Effector memory CD4-positive, alpha-beta T cell (primary cell): ENCODE measurements at regions not wholly inside any gene's neighbourhood (a gene's known extent, or its start where the extent isn't known, plus 50 kb on each side); places are given as distances from the start of the nearest gene placed in this dataset.

Experiments used
- DNase-seq, 3 donors: peaks; one replicate each; pipeline ENCODE4 v3.0.0-alpha.2; 2020
- H3K27ac ChIP-seq: 2 replicates; pipeline ENCODE4 v1.7.0; 2013; ENCODE audit warnings: mild to moderate bottlenecking, low read length, moderate library complexity; ENCODE audit not compliant: insufficient read depth, poor library complexity, severe bottlenecking
- H3K27me3 ChIP-seq: replicated peaks from 2 replicates; pipeline ENCODE4 v1.7.0; 2013; ENCODE audit warnings: mild to moderate bottlenecking, low read length; ENCODE audit not compliant: insufficient read depth, control insufficient read depth, poor library complexity, severe bottlenecking
- H3K36me3 ChIP-seq: 2 replicates; pipeline ENCODE4 v1.7.0; 2013; ENCODE audit warnings: mild to moderate bottlenecking, low read length, moderate library complexity; ENCODE audit not compliant: control insufficient read depth, insufficient read depth
- H3K4me1 ChIP-seq: 2 replicates; pipeline ENCODE4 v1.7.0; 2013; ENCODE audit warnings: low read length, mild to moderate bottlenecking; ENCODE audit not compliant: control insufficient read depth, insufficient read depth, poor library complexity, severe bottlenecking
- H3K4me3 ChIP-seq: 2 replicates; pipeline ENCODE4 v1.7.0; 2013; ENCODE audit warnings: low read length, low read depth, mild to moderate bottlenecking; ENCODE audit not compliant: insufficient read depth, poor library complexity, severe bottlenecking
- H3K9me3 ChIP-seq: 2 replicates; pipeline ENCODE4 v1.7.0; 2013; ENCODE audit warnings: mild to moderate bottlenecking, low read length, moderate library complexity; ENCODE audit not compliant: control insufficient read depth

GRCh38 chr5:114700823-114701222 is 339.0 kb downstream of the KCNN2 start:
- Histone ChIP-seq H3K4me3 (no peak overlapping the region), H3K4me1 (no peaks in the 10 kb centered on the region), H3K27ac (no peak overlapping the region), H3K27me3 (no peaks in the 10 kb centered on the region), H3K9me3 (no peaks in the 10 kb centered on the region), H3K36me3 (no peaks in the 10 kb centered on the region)
- DNase-seq = no peak

DNA sequence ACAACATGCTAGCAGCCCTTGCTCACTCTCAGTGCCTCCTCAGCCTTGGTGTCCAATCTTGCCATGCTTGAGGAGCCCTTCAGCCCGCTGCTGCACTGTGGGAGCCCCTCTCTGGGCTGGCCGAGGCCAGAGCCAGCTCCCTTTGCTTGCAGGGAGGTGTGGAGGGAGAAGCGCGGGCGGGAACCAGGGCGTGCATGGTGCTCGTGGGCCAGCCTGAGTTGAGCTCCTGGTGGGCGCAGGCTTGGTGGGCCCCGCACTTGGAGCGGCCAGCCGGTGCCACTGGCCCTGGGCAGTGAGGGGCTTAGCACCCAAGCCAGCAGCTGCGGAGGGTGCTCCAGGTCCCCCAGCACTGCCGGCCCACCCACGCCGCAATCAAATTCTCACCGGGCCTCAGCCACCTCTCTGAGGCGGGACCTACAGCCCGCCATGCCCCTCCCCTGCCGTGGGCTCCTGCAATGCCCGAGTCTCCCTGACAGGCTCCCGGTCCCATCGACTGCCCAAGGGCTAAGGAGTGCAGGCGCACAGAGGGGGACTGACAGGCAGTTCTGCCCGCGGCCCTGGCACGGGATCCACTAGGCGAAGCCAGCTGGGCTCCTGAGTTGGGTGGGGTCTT is 333.5 kb downstream of the KCNN2 start:
- Histone ChIP-seq H3K9me3 (no peaks in the 10 kb centered on the region), H3K4me1 (no peaks in the 10 kb centered on the region), H3K4me3 (no peak overlapping the region), H3K36me3 (no peaks in the 10 kb centered on the region), H3K27ac (no peak overlapping the region), H3K27me3 (no peaks in the 10 kb centered on the region)
- no peak for DNase-seq

- H3K27me3 ChIP-seq = no peaks in the 10 kb centered on the region
- DNase-seq = no peak
- H3K9me3 ChIP-seq = no peaks in the 10 kb centered on the region
- no peaks in the 10 kb centered on the region for H3K36me3 ChIP-seq
- no peak overlapping the region for H3K27ac ChIP-seq
- no peak overlapping the region for H3K4me3 ChIP-seq
- no peaks in the 10 kb centered on the region for H3K4me1 ChIP-seq
These were observed 324.5 kb downstream of the KCNN2 start for GRCh38 chr5:114686356-114686755.

GRCh38 chr5:114678778-114679177 is 316.9 kb downstream of the KCNN2 start:
- Histone ChIP-seq H3K27me3 (no peaks in the 10 kb centered on the region), H3K9me3 (no peaks in the 10 kb centered on the region), H3K27ac (no peak overlapping the region), H3K4me3 (no peak overlapping the region), H3K4me1 (no peaks in the 10 kb centered on the region), H3K36me3 (no peaks in the 10 kb centered on the region)
- DNase-seq = no peak

DNA sequence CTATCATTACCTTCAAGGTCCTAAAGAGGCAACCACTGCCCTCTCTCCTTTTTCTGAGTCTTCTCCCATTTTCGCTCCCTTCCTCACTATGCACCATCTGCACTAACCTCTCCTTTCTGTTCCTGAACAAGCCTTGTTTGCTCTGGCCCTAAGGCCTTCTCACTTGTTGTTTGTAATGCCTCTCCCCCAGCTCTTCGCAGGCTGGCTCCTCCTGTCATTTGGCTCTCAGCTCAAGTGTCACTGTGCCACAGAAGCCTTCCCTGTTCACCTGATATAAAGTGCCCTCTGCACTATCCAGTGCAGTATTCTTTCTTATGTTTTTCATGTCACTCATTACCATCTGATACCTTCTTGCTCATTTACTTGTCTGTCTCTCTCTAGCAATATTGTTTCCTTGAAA is 303.7 kb downstream of the KCNN2 start:
- H3K36me3 ChIP-seq = no peaks in the 10 kb centered on the region
- no peak overlapping the region for H3K27ac ChIP-seq
- H3K9me3 ChIP-seq = no peaks in the 10 kb centered on the region
- H3K4me3 ChIP-seq = no peak overlapping the region
- no peaks in the 10 kb centered on the region for H3K27me3 ChIP-seq
- H3K4me1 ChIP-seq = no peaks in the 10 kb centered on the region
- DNase-seq = no peak

DNA sequence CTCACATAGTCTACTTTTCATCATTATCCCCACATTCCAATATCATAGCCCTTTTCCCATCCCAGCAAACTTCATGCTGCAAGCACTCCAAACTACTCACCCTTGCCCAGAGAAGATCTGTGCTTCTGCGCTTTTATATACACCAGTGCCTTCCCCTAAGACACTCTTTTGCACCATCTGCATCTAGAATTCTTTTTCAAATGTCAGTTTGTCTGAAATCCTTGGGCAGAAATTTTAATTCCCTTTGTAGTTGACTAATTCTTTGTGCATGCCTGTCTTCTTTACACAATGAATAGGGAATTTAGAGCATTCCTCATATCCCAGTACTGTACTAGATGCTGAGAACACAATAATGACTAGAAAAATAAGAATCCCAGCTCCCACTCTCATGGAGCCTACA is 298.9 kb downstream of the KCNN2 start:
- H3K4me1 ChIP-seq = no peaks in the 10 kb centered on the region
- H3K36me3 ChIP-seq = no peaks in the 10 kb centered on the region
- H3K4me3 ChIP-seq = no peak overlapping the region
- H3K27me3 ChIP-seq = no peaks in the 10 kb centered on the region
- no peak for DNase-seq
- H3K9me3 ChIP-seq = no peaks in the 10 kb centered on the region
- H3K27ac ChIP-seq = no peak overlapping the region

- Histone ChIP-seq H3K27ac (no peak overlapping the region), H3K36me3 (no peaks in the 10 kb centered on the region), H3K9me3 (no peaks in the 10 kb centered on the region), H3K4me1 (no peaks in the 10 kb centered on the region), H3K4me3 (no peak overlapping the region), H3K27me3 (no peaks in the 10 kb centered on the region)
- no peak for DNase-seq
These were observed 296.3 kb downstream of the KCNN2 start for GRCh38 chr5:114658194-114658593.

GRCh38 chr5:114657342-114658130 is 295.7 kb downstream of the KCNN2 start:
- no peaks in the 10 kb centered on the region for H3K36me3 ChIP-seq
- H3K4me1 ChIP-seq = no peaks in the 10 kb centered on the region
- H3K4me3 ChIP-seq = no peak overlapping the region
- no peak for DNase-seq
- no peaks in the 10 kb centered on the region for H3K27me3 ChIP-seq
- no peaks in the 10 kb centered on the region for H3K9me3 ChIP-seq
- H3K27ac ChIP-seq = no peak overlapping the region

- Histone ChIP-seq H3K36me3 (no peaks in the 10 kb centered on the region), H3K4me3 (no peak overlapping the region), H3K9me3 (no peaks in the 10 kb centered on the region), H3K27me3 (no peaks in the 10 kb centered on the region), H3K27ac (no peak overlapping the region), H3K4me1 (no peaks in the 10 kb centered on the region)
- DNase-seq = no peak
These were observed 288.0 kb downstream of the KCNN2 start for GRCh38 chr5:114649878-114650277.

GRCh38 chr5:114648940-114649339 is 287.1 kb downstream of the KCNN2 start:
- H3K9me3 ChIP-seq = no peaks in the 10 kb centered on the region
- DNase-seq = no peak
- H3K36me3 ChIP-seq = no peaks in the 10 kb centered on the region

More at GRCh38 chr5:114648940-114649339, 287.1 kb downstream of the KCNN2 start:
- H3K27ac ChIP-seq = no peak overlapping the region
- H3K4me3 ChIP-seq = no peak overlapping the region
- no peaks in the 10 kb centered on the region for H3K27me3 ChIP-seq
- no peaks in the 10 kb centered on the region for H3K4me1 ChIP-seq
